ENCODE measurements at regions not wholly inside any gene's neighbourhood (a gene's known extent, or its start where the extent isn't known, plus 50 kb on each side); places are given as distances from the start of the nearest gene placed in this dataset.

- TF ChIP-seq CTCF (IDR thresholded peaks at IDR 0.05) (no peak), POLR2A (IDR thresholded peaks at IDR 0.05) (no peak)
Observed at GRCh38 chr5:107302441-107302840, 368.3 kb downstream of the EFNA5 start.

All from stomach (tissue), 4 donors.